ENCODE measurements at regions not wholly inside any gene's neighbourhood (a gene's known extent, or its start where the extent isn't known, plus 50 kb on each side); places are given as distances from the start of the nearest gene placed in this dataset.

GRCh38 chr16:72664509-72665408, 383.2 kb downstream of the ZFHX3 start:
- intact Hi-C loops (cut with micrococcal nuclease) = no loop called here
- peak; percentile 98 for DNase-seq (ENCODE audit: low read depth, low spot score)
- CTCF ChIA-PET = no interaction called here
- H3K36me3 ChIP-seq (ENCODE audit: control insufficient read depth in 1 of 2, insufficient read depth in 2 of 2, low read length in 2 of 2) = no peaks in the 10 kb centered on the region
- no peaks in the 10 kb centered on the region for H4K20me1 ChIP-seq (ENCODE audit: insufficient read depth)
- H3K9me2 ChIP-seq (ENCODE audit: insufficient read depth) = no peaks in the 10 kb centered on the region
- peak overlapping the region; percentile 46; the same call in 1 of the 2 replicates for H3K27ac ChIP-seq (ENCODE audit: low read depth, low read length)
- H3K4me1 ChIP-seq (ENCODE audit: control insufficient read depth in 1 of 2, insufficient read depth in 2 of 2, low read length in 2 of 2) = peaks cover 4 to 10% of the 10 kb centered on the region in 2 experiments; a peak in 1 of 4 replicates
- TSS peak; percentile 72 for BruUV-seq (replicated peaks)
- H3K9ac ChIP-seq (ENCODE audit: low read length) = peak overlapping the region; percentile 76
- no peaks in the 10 kb centered on the region for H3K9me3 ChIP-seq (ENCODE audit: control insufficient read depth in 1 of 2, insufficient read depth in 1 of 2, low read depth in 1 of 2, low read length in 2 of 2)
- H2AFZ ChIP-seq (ENCODE audit: low read depth, low read length, poor library complexity, severe bottlenecking) = peak overlapping the region; percentile 77
- peak; percentile 99 for ATAC-seq
- peaks cover 36% of the 10 kb centered on the region for H3K79me2 ChIP-seq (ENCODE audit: insufficient read depth, low read length)
- RAD21 ChIA-PET (ENCODE audit: low non-redundant PET in 1 of 2, low total read pairs in 2 of 2, uncharacterized antibody in 2 of 2, unreplicated experiment in 2 of 2) = no interaction called here
- H3K4me2 ChIP-seq (ENCODE audit: low read length) = peak overlapping the region; percentile 79
- peak overlapping the region; percentile 64 to 88 for H3K4me3 ChIP-seq (replicated peaks in 1 of 2; ENCODE audit: low read depth in 1 of 2, low read length in 2 of 2)
- POLR2A ChIA-PET = no interaction called here
- H3K27me3 ChIP-seq (ENCODE audit: insufficient read depth, low read length) = no peaks in the 10 kb centered on the region
- TF ChIP-seq, protein P1, sequence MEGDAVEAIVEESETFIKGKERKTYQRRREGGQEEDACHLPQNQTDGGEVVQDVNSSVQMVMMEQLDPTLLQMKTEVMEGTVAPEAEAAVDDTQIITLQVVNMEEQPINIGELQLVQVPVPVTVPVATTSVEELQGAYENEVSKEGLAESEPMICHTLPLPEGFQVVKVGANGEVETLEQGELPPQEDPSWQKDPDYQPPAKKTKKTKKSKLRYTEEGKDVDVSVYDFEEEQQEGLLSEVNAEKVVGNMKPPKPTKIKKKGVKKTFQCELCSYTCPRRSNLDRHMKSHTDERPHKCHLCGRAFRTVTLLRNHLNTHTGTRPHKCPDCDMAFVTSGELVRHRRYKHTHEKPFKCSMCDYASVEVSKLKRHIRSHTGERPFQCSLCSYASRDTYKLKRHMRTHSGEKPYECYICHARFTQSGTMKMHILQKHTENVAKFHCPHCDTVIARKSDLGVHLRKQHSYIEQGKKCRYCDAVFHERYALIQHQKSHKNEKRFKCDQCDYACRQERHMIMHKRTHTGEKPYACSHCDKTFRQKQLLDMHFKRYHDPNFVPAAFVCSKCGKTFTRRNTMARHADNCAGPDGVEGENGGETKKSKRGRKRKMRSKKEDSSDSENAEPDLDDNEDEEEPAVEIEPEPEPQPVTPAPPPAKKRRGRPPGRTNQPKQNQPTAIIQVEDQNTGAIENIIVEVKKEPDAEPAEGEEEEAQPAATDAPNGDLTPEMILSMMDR (IDR thresholded peaks at IDR 0.05 in 2 of 3, conservative IDR thresholded peaks at IDR 0.05 in 1 of 3; ENCODE audit: borderline replicate concordance in 1 of 3, insufficient read depth in 1 of 3, low read depth in 2 of 3, low read length in 2 of 3) = 0 out of 6 replicates have a peak, but pooled peaks of 1 of the 3 experiments have one; percentile 15
- no peak; the same call in 1 of the 2 replicates for TF ChIP-seq MAX (IDR thresholded peaks at IDR 0.05)
- no peak for TF ChIP-seq CBX3 (IDR thresholded peaks at IDR 0.05; ENCODE audit: low read depth)
- TF ChIP-seq YY1 (IDR thresholded peaks at IDR 0.05; ENCODE audit: extremely low read depth, insufficient replicate concordance, low read depth, low read length) = no peak
- TF ChIP-seq FOSL1 (IDR thresholded peaks at IDR 0.05; ENCODE audit: low read depth) = no peak
- no peak for TF ChIP-seq ZBTB33 (IDR thresholded peaks at IDR 0.05; ENCODE audit: extremely low read depth, insufficient replicate concordance, low read length)
- TF ChIP-seq SRF (IDR thresholded peaks at IDR 0.05; ENCODE audit: low read depth) = no peak
- TF ChIP-seq POLR2AphosphoS5 (IDR thresholded peaks at IDR 0.05; ENCODE audit: low read depth, low read length) = peak; percentile 84
- no peak for TF ChIP-seq ATF3 (IDR thresholded peaks at IDR 0.05)
- no peak for TF ChIP-seq ZNF274 (IDR thresholded peaks at IDR 0.05; ENCODE audit: low read depth, low read length)
- no peak for TF ChIP-seq JUND (IDR thresholded peaks at IDR 0.05)
- peak; percentile 90 for TF ChIP-seq SIN3A (IDR thresholded peaks at IDR 0.05; ENCODE audit: low read depth)
- TF ChIP-seq RAD21 (IDR thresholded peaks at IDR 0.05; ENCODE audit: low read depth) = no peak
- TF ChIP-seq ZFX (IDR thresholded peaks at IDR 0.05) = no peak
- TF ChIP-seq REST (IDR thresholded peaks at IDR 0.05; ENCODE audit: low read depth) = no peak
- TF ChIP-seq ELF1 (IDR thresholded peaks at IDR 0.05; ENCODE audit: borderline replicate concordance, low read depth) = peak; percentile 27; the same call in 1 of the 2 replicates
- peak; percentile 75 for TF ChIP-seq POLR2A (IDR thresholded peaks at IDR 0.05; ENCODE audit: borderline replicate concordance, extremely low read depth, insufficient read depth, insufficient read length)
- TF ChIP-seq TCF7L2 (IDR thresholded peaks at IDR 0.05; ENCODE audit: borderline replicate concordance, extremely low read depth, insufficient read depth, insufficient read length) = no peak

Data from HCT116 (cell line).